ENCODE measurements at regions not wholly inside any gene's neighbourhood (a gene's known extent, or its start where the extent isn't known, plus 50 kb on each side); places are given as distances from the start of the nearest gene placed in this dataset.

DNA sequence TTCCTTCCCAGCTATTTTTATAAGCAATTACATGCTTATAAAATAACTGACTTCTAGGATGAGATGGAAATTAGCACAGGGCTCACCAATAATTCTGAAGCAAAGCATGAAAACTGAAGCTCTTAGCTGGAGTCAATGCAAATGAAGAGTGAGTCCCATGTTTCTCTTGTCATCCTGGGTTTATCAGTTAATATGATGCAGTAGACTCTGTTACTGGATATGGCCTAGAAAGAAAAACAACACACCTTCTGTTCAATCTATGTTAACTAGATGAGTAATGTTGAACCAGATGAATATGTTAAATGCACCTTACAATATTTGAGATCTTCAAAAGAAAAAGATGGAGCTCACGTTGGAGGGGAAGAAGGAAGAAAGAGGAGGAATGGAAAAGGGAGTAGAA, 229.4 kb downstream of the DUSP6 start:
- in situ Hi-C loops (cut with MboI; ENCODE audit: low sequenced_read_pairs), result no loop called here

DNA sequence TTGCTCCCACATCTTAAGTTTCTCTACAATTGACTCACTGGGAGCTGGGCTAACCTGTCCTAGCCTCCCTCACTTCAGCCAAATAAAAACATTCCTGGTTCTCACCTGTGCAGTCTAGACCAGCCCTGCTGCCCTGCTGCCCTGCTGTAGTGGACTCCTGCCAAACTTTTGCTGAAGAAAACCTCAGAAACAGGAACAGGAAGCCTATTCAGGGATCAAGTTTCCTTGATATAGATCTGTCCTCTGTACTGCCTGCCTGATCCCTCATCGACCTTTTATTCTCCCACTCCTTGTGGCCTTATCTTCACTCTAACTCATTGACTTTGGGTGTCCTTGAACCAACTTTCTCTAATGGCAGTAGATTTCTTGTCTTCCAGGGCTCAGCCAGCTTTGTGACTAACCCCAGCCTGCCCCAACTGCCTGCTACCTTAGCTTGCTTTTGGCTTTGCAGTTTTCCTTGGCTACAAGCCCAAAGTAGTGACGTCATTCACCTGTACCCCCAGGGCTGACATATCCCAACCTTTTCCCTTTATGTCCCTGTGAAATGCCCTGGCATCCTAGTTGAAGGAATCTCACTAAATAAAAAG, 234.8 kb downstream of the DUSP6 start:
- in situ Hi-C loops (cut with MboI; ENCODE audit: low sequenced_read_pairs), result no loop called here

DNA sequence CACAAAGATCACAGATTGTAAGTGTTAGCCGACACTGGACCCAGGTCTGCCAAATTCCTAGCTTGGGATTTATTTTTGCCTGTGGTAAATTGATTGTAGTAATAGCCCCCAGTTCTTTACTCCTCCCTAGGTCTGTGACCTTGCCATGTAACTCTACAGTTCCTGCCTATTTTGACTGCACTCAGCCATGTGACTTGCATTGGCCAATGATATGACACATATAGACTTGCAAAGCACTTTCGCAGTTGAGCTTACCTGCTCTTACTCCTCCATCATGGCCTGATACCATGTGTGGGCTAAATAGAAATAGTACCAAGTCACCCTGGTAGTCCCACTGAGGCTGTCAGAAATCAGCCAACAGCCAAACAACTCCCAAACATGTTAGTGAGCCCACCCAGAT, 240.3 kb downstream of the DUSP6 start:
- in situ Hi-C loops (cut with MboI; ENCODE audit: low sequenced_read_pairs), result no loop called here

DNA sequence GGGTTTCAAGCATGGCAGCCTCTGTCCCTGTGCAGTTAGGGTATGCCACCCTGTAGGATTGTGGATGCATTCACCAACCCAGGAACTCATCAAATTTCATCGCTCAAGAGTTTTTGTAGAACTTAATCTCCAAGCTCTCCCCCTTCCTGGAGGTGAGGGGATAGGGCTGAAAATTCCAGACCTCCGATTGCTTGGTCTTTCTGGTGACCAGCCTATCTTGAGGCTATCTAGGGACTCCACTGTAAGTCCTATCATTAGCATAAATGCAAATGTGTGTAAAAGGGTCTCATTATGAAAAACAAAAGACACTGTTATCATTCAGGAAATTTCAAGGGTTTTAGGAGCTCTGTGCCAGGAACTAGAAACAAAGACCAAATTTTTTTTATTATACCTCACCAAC, 244.0 kb downstream of the DUSP6 start:
- in situ Hi-C loops (cut with MboI; ENCODE audit: low sequenced_read_pairs), result no loop called here

DNA sequence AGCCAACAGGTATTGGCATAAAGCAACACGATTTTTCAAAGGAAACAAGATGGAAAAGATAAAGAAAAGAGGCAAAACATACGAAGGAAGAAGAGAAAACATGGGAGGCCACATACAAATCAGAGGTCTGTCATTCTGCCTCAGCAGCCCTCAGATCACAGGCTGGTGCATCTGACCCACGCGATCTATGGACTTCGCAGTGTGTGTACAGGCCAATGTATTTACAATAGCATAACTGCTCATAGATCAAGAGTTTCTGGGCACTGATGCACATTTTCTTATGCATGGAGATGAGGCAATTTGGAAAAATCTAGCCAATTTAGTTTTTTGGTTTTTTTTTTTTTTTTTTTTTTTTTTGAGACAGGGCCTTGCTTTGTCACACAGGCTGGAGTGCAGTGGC, 245.4 kb downstream of the DUSP6 start:
- in situ Hi-C loops (cut with MboI; ENCODE audit: low sequenced_read_pairs), result no loop called here

DNA sequence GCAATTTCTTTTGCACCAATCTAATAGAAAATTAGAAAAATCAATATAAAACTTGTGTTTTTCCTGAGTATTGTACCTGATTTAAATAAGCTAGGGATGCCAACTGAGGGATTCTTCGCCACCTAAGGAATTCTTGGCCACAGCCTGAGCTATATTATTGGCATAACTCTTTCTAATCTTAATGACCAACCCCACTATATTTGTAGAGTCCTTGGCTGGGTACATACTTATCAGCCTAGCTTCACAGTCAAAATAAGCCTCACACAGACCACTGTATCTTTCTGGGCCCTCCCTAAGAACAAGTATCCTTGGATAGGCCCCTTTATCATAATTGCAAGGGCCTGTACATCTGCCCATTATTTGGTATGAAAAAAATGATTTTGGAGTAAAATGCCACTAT, 247.1 kb downstream of the DUSP6 start:
- in situ Hi-C loops (cut with MboI; ENCODE audit: low sequenced_read_pairs), result no loop called here

DNA sequence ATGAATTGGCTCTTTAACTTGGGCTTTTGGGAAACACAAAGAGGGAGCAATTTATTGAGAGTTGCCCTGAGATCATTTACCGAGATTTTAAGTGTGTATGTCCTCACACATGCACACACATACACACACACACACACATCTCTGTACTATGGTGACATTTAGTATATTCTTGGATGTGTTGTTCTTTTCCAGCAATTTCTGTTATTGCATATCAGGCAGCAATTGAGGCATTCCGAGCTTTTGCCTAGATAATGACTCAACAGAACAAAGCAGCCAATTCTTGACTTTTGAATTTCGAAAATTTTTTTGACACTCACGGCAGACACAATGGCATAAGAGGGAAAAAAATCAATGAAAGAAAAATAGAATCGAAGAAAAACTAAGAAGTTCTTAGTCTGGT, 248.5 kb downstream of the DUSP6 start:
- in situ Hi-C loops (cut with MboI; ENCODE audit: low sequenced_read_pairs), result no loop called here

DNA sequence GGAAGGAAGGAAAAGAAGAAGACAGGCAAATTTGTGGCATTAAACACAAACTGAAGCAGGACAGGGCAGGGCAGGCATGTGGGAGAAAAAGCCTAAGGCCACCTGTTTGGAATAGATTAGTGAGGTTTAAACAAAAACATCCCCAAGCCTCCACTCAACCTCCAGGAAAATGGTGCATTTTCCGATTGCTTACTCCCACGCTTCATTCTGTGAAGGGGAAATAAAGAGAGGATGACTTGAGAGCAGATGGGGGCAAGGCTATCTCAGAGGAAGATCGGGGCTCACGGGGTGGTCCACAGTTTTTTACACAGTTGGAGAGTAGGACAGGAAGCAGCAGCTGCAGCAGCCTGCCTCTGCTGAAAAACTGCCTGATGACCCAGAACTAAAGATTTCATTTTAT, 250.9 kb downstream of the DUSP6 start:
- in situ Hi-C loops (cut with MboI; ENCODE audit: low sequenced_read_pairs), result no loop called here

DNA sequence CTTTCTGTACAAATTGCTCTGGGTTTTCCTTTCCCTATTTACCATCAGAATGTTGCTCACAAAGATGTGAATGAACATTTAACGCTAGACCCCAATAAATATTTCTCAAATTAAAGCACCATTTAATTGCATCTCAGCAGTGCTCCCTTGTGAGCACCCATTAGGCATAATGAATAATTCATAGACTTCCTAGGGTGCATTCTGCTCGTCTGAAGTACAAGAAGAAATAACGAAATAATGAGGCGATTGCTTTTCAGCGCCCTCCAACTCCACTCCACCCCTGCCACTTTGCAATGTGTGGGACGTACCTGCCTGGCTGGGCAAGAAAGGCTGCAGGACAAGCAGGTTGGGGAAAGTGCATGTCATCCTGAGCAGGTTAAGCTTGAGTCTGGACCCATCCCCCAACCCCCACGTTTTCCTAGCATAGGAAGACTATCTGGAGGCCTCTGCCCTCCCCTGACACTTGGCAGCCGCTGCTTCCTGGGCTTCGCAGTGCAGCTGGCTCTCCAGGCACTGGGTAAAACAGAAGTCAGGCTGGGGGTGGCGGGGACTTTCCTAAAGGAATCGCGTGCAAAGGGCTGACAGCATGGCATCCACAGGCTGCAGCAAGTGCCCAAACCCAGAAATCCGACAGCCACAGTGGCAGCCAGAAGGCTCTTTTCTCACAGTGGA, 253.7 kb downstream of the DUSP6 start:
- in situ Hi-C loops (cut with MboI; ENCODE audit: low sequenced_read_pairs), result no loop called here

DNA sequence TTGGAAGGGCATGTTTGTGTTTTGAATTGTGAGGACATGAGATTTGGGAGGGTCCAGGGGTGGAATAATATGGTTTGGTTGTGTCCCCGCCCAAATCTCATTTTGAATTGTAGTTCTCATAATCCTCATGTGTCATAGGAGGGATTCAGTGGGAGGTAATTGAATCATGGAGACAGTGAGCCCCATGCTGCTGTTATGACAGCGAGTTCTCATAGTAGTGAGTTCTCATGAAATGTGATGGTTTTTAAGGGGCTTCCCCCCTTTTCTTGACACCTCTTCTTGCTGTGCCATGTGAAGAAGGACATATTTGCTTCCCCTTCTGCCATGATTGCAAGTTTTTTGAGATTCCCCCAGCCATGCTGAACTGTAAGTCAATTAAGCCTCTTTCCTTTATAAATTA, 260.0 kb downstream of the DUSP6 start:
- in situ Hi-C loops (cut with MboI; ENCODE audit: low sequenced_read_pairs), result no loop called here

DNA sequence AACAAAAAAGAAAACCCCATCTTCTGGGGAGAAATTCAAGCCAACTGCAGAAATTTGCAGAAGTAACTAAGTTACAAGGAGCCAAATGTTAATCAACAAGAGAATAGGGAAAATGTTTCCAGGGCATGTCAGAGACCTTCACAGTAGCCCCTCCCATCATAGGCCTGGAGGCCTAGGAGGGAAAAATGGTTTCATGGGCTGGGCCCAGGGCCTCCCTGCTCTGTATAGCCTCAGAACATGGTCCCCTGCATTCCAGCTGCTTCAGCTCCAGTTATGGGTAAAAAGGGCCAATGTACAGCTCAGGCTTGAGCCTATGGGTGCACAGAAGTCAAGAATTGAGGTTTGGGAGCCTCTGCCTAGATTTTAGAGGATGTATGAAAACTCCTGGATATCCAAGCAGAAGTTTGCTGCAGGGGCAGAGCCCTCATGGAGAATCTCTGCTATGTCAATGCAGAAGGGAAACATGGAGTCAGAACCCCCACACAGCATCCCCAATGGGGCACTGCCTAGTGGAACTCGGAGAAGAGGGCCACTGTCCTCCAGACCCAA, 260.9 kb downstream of the DUSP6 start:
- in situ Hi-C loops (cut with MboI; ENCODE audit: low sequenced_read_pairs), result no loop called here

DNA sequence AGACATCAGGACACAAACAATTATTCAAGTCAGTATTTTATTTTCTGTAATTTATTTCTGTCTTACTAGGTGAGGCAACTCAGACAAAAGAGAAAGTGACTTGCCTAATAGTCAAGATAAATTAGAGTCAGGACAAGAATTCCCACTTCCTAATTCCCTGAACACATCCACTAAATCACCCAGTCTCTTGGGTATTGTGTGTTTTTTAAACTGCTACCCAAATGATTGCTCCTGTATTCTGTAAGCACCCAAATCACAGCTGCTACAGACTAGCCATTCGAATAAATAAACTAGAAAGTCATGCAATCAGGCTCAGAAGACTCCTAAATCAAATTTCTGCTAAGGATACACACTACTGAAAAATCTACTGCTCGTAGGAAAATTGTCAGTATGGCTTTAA, 263.0 kb downstream of the DUSP6 start:
- in situ Hi-C loops (cut with MboI; ENCODE audit: low sequenced_read_pairs), result no loop called here

DNA sequence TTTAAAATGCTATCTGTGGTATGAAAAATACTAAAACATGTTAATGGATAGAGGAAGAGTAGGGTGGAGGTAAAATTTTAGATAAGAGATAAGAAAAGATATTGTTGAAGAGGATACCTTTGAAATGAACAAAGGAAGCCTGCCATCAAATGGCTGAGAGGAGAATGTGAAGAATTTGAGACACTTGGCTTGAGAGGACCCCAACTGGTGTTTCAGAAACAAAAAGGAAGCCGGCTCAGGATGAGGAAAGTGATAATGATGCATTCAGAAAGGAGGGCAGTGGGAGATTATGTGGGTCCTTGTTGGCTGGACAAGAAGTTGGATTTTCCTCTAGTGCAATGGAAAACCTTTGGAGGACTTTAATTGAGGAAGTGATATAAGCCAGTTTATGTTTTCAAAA, 264.4 kb downstream of the DUSP6 start:
- in situ Hi-C loops (cut with MboI; ENCODE audit: low sequenced_read_pairs), result no loop called here

DNA sequence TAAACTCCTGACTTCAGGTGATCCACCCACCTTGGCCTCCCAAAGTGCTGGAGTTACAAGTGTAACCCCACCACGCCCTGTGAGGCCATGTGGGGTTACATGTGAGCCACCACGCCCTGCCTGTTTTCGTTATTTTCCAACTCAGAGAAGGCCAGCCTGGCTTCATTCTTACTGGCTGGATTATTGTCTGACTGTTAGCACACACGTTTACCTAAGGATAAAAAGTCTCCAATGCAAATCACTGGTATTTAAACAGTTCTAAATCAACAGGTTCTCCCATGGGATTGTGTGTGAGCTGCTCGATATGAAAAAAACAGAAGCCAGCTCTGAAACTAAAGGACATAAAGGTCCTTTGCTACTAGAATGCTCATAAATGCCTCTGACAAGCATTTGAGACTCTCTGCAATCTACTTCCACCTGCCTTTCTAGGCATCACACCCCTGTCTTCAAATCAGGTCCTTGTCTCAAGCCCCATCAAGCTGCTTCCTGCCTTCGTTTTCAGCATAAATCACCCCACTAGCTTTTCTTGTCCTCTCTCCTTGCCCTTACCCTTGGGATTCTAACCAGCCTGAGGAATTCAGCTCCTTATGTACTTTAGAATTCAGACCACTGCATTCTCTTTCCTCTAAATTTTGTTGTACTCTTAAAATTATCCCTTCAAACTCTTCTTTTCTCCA, 265.0 kb downstream of the DUSP6 start:
- in situ Hi-C loops (cut with MboI; ENCODE audit: low sequenced_read_pairs), result no loop called here

DNA sequence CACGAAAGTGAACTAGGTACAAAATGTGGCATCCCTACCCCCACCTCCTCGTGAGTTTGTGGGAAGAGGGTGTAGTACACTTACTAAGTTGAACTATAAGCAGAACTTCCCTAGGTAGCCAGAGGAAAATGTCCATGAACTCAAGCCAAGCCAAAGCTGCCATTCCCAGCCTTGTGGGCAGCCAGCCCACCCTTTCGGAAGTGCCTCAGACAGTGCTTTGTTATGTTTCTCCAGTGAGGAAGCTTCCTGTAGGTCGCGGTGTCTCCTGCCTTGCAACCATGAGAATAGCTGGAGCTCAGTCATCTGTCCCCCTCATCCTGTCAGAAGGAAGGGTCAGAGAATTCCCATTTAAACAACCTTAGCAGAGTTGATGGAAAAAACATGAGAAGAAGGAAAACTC, 266.9 kb downstream of the DUSP6 start:
- in situ Hi-C loops (cut with MboI; ENCODE audit: low sequenced_read_pairs), result no loop called here

DNA sequence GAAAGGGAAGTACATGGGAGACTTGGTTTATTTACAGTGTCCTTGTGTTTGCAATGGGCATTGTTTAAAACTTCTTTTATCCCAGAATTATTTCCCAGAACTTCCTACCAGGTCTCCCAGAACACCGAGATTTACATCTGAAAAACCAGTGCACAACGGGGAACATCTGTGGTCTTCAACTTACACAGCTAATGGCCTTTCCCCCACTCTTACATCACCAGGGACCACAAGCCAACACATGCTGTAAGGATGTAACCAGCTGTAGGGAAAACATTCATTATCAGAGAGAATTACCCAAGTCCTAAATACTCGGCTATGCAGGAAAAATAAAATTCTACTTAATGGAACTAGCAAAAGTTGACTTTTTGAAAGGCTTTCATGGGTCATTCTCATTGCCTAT, 267.6 kb downstream of the DUSP6 start:
- in situ Hi-C loops (cut with MboI; ENCODE audit: low sequenced_read_pairs), result no loop called here

DNA sequence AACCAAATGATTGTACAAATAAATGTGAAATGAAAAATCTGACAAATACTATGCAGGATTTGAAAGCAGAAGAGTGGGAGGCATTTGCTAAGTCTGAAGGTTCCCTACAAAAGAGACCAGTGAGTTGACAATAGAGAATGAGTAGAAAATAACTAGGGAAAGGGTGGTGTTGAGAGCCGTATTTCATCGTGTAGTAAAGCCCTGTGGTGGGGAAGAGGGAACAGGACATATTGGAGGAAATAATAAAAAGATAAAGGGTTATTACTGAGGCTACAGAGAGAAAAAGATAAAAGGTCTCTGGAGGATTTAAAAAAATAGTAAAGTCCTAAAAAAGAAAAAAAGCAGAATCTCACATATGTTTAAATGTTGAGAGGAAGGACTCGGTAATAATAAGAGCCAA, 268.8 kb downstream of the DUSP6 start:
- in situ Hi-C loops (cut with MboI; ENCODE audit: low sequenced_read_pairs), result no loop called here

DNA sequence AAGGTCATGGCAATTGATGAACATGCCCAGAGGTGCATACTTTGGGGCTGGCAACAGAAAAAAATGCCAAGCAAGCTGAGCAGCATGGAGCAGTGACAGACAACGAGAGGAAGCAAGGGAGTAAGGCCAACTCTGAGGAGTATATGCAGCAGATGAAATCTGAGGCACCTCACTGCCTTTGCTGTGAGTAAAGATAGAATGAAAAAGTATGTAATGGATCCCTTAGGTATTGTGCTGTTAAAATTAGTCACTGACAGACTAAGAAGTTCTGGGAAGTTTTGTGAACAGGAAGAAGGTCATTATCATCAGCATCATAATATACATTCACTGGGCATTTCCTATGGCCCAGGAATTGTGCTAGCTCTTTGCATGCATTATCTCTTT, 269.9 kb downstream of the DUSP6 start:
- in situ Hi-C loops (cut with MboI; ENCODE audit: low sequenced_read_pairs), result no loop called here

DNA sequence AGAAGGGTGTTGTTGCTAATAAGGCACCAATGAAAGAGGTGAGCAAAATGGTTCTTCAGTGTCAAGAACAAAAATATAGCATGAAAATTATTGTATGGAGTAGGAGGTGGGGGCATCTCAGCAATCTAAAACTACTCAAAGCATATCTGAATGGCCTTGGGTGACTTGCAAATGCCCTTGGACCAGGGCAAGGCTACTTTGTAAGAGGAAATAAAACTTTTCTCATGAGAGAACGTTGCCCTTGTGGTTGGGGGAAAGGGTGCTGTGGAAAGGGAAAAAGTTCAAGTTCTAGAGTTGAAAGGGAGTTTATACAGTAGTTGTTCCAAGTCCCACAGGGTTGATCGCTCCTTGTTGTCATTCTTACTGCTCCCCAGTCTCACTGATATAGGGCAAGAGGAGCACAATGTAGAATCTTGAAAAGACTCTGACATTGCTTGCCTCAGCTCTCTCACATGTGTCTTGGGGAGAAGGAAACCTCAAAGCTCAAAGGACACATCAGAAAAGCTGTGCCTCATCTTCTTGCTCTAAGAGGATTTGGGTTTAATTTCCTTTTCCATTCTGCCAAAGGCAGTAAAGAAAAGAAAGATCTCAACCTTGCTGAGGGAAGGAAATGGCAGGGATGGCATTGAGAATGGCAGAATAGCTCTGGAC, 270.5 kb downstream of the DUSP6 start:
- in situ Hi-C loops (cut with MboI; ENCODE audit: low sequenced_read_pairs), result no loop called here

DNA sequence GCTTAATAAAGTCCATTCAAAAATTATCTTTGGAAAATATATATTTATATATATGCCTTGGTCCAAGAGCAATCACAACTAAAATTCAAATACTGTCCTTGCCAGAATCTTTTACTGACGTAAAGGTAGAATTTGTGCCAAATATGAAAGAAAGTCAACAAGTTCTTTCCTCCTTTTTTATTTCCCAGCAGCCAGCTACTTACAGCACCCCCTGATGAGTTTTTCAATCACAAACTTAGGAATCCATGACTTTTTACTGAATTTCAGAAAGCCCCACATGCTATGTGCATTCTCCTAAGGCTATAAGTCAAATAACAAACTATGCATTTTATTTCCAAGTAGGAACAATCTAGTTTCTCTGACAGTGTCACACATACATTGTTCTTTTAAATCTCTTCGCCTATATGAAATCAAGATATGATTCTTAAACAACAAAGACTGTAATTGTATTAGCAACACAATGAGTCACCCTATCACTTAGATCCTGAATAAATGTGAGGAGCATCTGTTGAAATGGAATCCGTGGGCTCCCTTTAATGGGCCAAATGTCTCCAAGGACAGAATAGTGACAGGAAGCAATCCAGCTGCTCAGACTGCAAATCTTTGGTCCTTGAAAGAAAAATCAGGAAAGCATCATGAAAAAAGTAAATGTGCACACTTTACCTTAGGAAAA, 271.4 kb downstream of the DUSP6 start:
- in situ Hi-C loops (cut with MboI; ENCODE audit: low sequenced_read_pairs), result no loop called here

DNA sequence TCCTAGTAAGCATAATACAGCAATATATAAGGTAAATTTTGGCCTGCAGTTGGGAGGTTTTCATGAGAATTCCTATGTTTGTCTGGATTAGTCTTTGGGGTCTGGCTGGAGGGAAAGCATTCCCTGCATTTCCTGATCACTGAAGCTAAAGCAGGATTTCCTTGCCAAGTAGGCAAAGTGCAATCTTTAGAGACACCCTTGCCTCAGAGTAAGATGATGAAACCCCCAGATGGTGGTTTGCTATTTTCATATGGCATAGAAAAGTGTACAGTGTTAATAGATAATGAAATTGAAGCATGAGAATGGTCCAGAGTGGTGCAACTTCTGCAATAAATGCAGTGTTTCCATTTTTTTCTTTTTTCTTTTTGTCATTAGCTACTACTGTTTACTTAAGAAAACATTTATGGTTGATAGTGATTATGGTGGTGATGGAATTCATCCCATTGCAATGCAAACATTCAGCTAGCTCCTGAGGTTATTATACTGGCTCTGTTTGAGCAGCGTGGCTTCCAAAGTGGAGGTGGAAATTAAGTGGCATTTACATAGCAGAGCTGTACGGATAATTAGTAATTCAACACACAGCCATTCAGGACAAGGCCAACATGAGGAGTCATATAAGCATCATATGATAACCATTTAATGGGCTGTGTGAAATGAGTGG, 276.3 kb downstream of the DUSP6 start:
- in situ Hi-C loops (cut with MboI; ENCODE audit: low sequenced_read_pairs), result no loop called here
